Upper lobe of left lung (tissue), 6 donors: ENCODE measurements at regions not wholly inside any gene's neighbourhood (a gene's known extent, or its start where the extent isn't known, plus 50 kb on each side); places are given as distances from the start of the nearest gene placed in this dataset.
"Not testable (repeated sequence)": the region's sequence is repeated elsewhere in the genome, so short reads cannot be mapped to it uniquely, and the experiment has no call there.

Experiments used
- ATAC-seq, 2 donors: fragments of 200-7000 bp; cut with Tn5 transposase; one replicate each; pipeline ENCODE4 v1.9.1; 2022; ENCODE audit warnings: mild to moderate bottlenecking in 2 of 2, moderate library complexity in 2 of 2; ENCODE audit not compliant: low FRiP score in 2 of 2
- DNase-seq, 2 donors: peaks; one replicate each; pipeline ENCODE4 v3.0.0-alpha.2; 2019 to 2020
- H3K27ac ChIP-seq, 4 donors: fragments of 200-600 bp; sonication (generic); one replicate each; pipeline ENCODE4 v1.5.1; 2016 to 2019
- H3K27me3 ChIP-seq, 4 donors: fragments of 200-600 bp; sonication (generic); one replicate each; pipeline ENCODE4 v1.5.1; 2017 to 2019
- H3K36me3 ChIP-seq, 4 donors: fragments of 200-600 bp; sonication (generic); one replicate each; pipeline ENCODE4 v1.5.1; 2016 to 2019
- H3K4me1 ChIP-seq, 4 donors: fragments of 200-600 bp; sonication (generic); one replicate each; pipeline ENCODE4 v1.5.1; 2018 to 2019
- H3K4me3 ChIP-seq, 4 donors: fragments of 200-600 bp; sonication (generic); one replicate each; pipeline ENCODE4 v1.5.1; 2017 to 2019; ENCODE audit warnings: mild to moderate bottlenecking in 2 of 4, moderate library complexity in 1 of 4
- H3K9me3 ChIP-seq, 4 donors: fragments of 200-600 bp; sonication (generic); one replicate each; pipeline ENCODE4 v1.5.1; 2018 to 2019
- CTCF ChIP-seq, 6 experiments: fragments of 450-650 bp in 4 of 6; fragments of 200-600 bp in 2 of 6; sonication (generic) in 2 of 6; IDR thresholded peaks; one replicate each; pipeline ENCODE4 v1.5.1; 2016 to 2019; ENCODE audit warnings: antibody characterized with exemption in 6 of 6
- EP300 ChIP-seq, 4 donors: sonication (generic); formaldehyde crosslinking; IDR thresholded peaks; one replicate each; pipeline ENCODE4 v1.5.1; 2017; ENCODE audit warnings: antibody characterized with exemption in 4 of 4, control low read depth in 2 of 4
- POLR2A ChIP-seq, 4 donors: fragments of 450-650 bp; IDR thresholded peaks; one replicate each; pipeline ENCODE4 v1.5.1; 2016 to 2017; ENCODE audit warnings: antibody characterized with exemption in 4 of 4, mild to moderate bottlenecking in 2 of 4
- POLR2AphosphoS5 ChIP-seq, 2 donors: sonication (generic); formaldehyde crosslinking; IDR thresholded peaks; one replicate each; pipeline ENCODE4 v1.5.1; 2017; ENCODE audit warnings: antibody characterized with exemption in 2 of 2
- WGBS, 2 donors: methylation state at CpG; one replicate each; pipeline ENCODE4 v1.1.5; 2017 to 2018; 5-methylcytosine and 5-hydroxymethylcytosine counted together
- donor health status: DM: no; HTN: no; CAD: no; lungs with moderate emphysema.
- donor health status: DM: no; HTN: yes; CAD: no; lungs with severe emphysema.

- H3K27me3 ChIP-seq = no peaks in the 10 kb centered on the region
- DNase-seq (no peak), ATAC-seq (no peak)
- H3K36me3 ChIP-seq = no peaks in the 10 kb centered on the region
- H3K4me1 ChIP-seq = no peaks in the 10 kb centered on the region
- WGBS, 2 donors = 84 to 87% methylated on average over 1 of the region's 1 CpG
- no peaks in the 10 kb centered on the region for H3K9me3 ChIP-seq
- TF ChIP-seq POLR2A (IDR thresholded peaks at IDR 0.05) (no peak), POLR2AphosphoS5 (IDR thresholded peaks at IDR 0.05) (no peak), CTCF (IDR thresholded peaks at IDR 0.05) (no peak), EP300 (IDR thresholded peaks at IDR 0.05) (no peak)
- no peak overlapping the region for H3K27ac ChIP-seq
- no peak overlapping the region for H3K4me3 ChIP-seq
Observed at GRCh38 chr4:155441475-155441874, 64.7 kb upstream of the MAP9 start.

- H3K9me3 ChIP-seq, H3K36me3 ChIP-seq, H3K4me3 ChIP-seq, H3K27ac ChIP-seq, ATAC-seq, H3K4me1 ChIP-seq, H3K27me3 ChIP-seq: not testable (repeated sequence)
- WGBS, 2 donors = 96 to 100% methylated on average over 6 of the region's 6 CpGs
- peak in 1 of 2 donors; percentile 13 for DNase-seq
Observed at GRCh38 chr4:155439760-155440159, 63.0 kb upstream of the MAP9 start.

- H3K27me3 ChIP-seq = no peaks in the 10 kb centered on the region
- DNase-seq (no peak), ATAC-seq (no peak)
- H3K9me3 ChIP-seq = no peaks in the 10 kb centered on the region
- H3K4me3 ChIP-seq = no peak overlapping the region
- H3K36me3 ChIP-seq = no peaks in the 10 kb centered on the region
- H3K27ac ChIP-seq = no peak overlapping the region
- peaks cover 0 to 3% (median 0%) of the 10 kb centered on the region in 4 donors for H3K4me1 ChIP-seq
- 89 to 93% methylated on average over 3 of the region's 3 CpGs for WGBS, 2 donors
- TF ChIP-seq CTCF (IDR thresholded peaks at IDR 0.05) (no peak), EP300 (IDR thresholded peaks at IDR 0.05) (no peak), POLR2A (IDR thresholded peaks at IDR 0.05) (no peak), POLR2AphosphoS5 (IDR thresholded peaks at IDR 0.05) (no peak)
Observed at GRCh38 chr4:155434904-155435303, 58.1 kb upstream of the MAP9 start.

- TF ChIP-seq POLR2AphosphoS5 (IDR thresholded peaks at IDR 0.05) (no peak), CTCF (IDR thresholded peaks at IDR 0.05) (no peak), POLR2A (IDR thresholded peaks at IDR 0.05) (no peak), EP300 (IDR thresholded peaks at IDR 0.05) (no peak)
- Histone ChIP-seq H3K36me3 (no peaks in the 10 kb centered on the region), H3K27me3 (no peaks in the 10 kb centered on the region), H3K27ac (no peak overlapping the region), H3K4me3 (no peak overlapping the region), H3K4me1 (peaks cover 0 to 3% (median 0%) of the 10 kb centered on the region in 4 donors), H3K9me3 (no peaks in the 10 kb centered on the region)
- WGBS, 2 donors = 80 to 88% methylated on average over 1 of the region's 1 CpG
- ATAC-seq = no peak
- DNase-seq = no peak
Observed at GRCh38 chr4:155434366-155434765, 57.6 kb upstream of the MAP9 start.

GRCh38 chr4:155433636-155434360 lies 57.0 kb upstream of the MAP9 start:
- H3K4me1 ChIP-seq = peaks cover 0 to 3% (median 0%) of the 10 kb centered on the region in 4 donors
- H3K9me3 ChIP-seq = no peaks in the 10 kb centered on the region
- ATAC-seq (no peak), DNase-seq (no peak)
- H3K36me3 ChIP-seq = no peaks in the 10 kb centered on the region
- TF ChIP-seq CTCF (IDR thresholded peaks at IDR 0.05) = no peak
- TF ChIP-seq EP300 (IDR thresholded peaks at IDR 0.05) = no peak
- no peak for TF ChIP-seq POLR2AphosphoS5 (IDR thresholded peaks at IDR 0.05)
- TF ChIP-seq POLR2A (IDR thresholded peaks at IDR 0.05) = no peak
- H3K27ac ChIP-seq = no peak overlapping the region
- no peaks in the 10 kb centered on the region for H3K27me3 ChIP-seq
- 78 to 91% methylated on average over 2 of the region's 2 CpGs for WGBS, 2 donors
- no peak overlapping the region for H3K4me3 ChIP-seq
